ENCODE measurements at regions not wholly inside any gene's neighbourhood (a gene's known extent, or its start where the extent isn't known, plus 50 kb on each side); places are given as distances from the start of the nearest gene placed in this dataset.

DNA sequence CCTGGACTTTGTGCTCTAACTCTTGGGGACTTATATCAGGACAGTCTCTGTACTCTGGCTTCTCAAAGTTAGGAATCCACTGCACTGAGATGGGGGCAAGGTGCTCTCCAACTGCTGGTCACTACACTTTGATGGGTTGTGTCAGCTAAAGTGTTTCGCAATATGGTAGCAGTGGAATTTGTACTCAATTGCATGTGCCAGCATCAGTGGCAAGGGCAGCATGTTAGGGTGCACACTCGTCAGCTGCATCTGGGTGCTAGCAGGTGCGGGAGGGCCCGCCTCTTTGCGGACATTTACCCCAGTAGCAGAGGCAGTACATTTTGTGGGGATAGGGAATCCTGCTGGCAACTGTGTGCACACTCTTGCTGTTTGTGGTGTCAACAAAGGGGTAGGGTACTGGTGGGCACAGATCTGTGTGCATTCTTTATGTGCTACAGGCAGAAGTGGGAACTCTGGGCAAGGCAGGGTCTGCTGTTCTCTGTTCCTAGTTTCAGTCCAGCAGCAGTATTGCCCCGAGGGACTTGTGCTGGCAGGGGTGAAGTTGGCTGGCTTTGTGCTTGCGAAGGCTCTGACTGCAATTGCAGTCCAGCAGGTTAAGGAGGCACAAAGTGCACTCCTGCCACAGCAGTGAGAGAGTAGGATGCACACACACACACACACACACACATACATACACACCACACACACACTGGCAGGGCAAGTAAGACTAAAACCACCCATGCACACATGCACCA is 924.8 kb upstream of the CDH9 start:
- Histone ChIP-seq H3K27ac (ENCODE audit: low read depth, low read length) (no peak overlapping the region), H4K20me1 (ENCODE audit: control insufficient read depth, insufficient read depth, low read depth, low read length) (no peaks in the 10 kb centered on the region), H3K27me3 (ENCODE audit: control insufficient read depth, low read length) (no peaks in the 10 kb centered on the region), H3K4me2 (ENCODE audit: low read length) (no peak overlapping the region), H3K9me3 (ENCODE audit: control insufficient read depth, insufficient read depth, low read length) (peaks cover 10% of the 10 kb centered on the region), H3K9me2 (replicated peaks; ENCODE audit: control insufficient read depth, low read length) (no peaks in the 10 kb centered on the region), H3K79me2 (ENCODE audit: control insufficient read depth, low read length) (no peaks in the 10 kb centered on the region), H3K36me3 (ENCODE audit: control insufficient read depth, low read length) (no peaks in the 10 kb centered on the region), H3K4me1 (ENCODE audit: control insufficient read depth, low read length) (no peaks in the 10 kb centered on the region), H3K4me3 (ENCODE audit: low read length) (no peak overlapping the region), H3F3A (ENCODE audit: control insufficient read depth, insufficient read depth) (no peaks in the 10 kb centered on the region)
- no peak for TF ChIP-seq EZH2phosphoT487 (IDR thresholded peaks at IDR 0.05; ENCODE audit: borderline replicate concordance, low read length)
- TF ChIP-seq, protein P1, sequence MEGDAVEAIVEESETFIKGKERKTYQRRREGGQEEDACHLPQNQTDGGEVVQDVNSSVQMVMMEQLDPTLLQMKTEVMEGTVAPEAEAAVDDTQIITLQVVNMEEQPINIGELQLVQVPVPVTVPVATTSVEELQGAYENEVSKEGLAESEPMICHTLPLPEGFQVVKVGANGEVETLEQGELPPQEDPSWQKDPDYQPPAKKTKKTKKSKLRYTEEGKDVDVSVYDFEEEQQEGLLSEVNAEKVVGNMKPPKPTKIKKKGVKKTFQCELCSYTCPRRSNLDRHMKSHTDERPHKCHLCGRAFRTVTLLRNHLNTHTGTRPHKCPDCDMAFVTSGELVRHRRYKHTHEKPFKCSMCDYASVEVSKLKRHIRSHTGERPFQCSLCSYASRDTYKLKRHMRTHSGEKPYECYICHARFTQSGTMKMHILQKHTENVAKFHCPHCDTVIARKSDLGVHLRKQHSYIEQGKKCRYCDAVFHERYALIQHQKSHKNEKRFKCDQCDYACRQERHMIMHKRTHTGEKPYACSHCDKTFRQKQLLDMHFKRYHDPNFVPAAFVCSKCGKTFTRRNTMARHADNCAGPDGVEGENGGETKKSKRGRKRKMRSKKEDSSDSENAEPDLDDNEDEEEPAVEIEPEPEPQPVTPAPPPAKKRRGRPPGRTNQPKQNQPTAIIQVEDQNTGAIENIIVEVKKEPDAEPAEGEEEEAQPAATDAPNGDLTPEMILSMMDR (IDR thresholded peaks at IDR 0.05; ENCODE audit: low read depth, low read length, poor library complexity, severe bottlenecking): no peak

DNA sequence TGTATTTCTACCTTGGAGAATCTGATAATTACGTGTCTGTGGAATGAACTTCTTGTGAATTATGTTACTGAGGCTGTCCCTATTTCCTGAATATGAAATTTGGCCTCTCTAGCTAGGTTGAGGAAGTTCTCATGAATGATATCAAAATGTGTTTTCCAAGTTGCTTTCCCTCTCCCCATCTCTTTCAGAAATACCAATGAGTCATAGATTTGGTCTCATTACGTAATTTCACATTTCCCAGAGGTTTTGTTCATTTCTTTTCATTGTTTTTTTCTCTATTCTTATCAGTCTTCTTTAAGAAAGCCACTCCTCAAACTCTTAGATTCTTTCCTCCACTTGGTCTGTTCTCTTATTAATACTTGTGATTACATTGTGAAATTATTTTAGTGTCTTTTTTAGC is 923.8 kb upstream of the CDH9 start:
- Histone ChIP-seq H3K9me2 (replicated peaks; ENCODE audit: control insufficient read depth, low read length) (no peaks in the 10 kb centered on the region), H3K4me2 (ENCODE audit: low read length) (no peak overlapping the region), H3K4me3 (ENCODE audit: low read length) (no peak overlapping the region), H3K27ac (ENCODE audit: low read depth, low read length) (no peak overlapping the region), H3F3A (ENCODE audit: control insufficient read depth, insufficient read depth) (no peaks in the 10 kb centered on the region), H3K27me3 (ENCODE audit: control insufficient read depth, low read length) (no peaks in the 10 kb centered on the region), H3K79me2 (ENCODE audit: control insufficient read depth, low read length) (no peaks in the 10 kb centered on the region), H3K9me3 (ENCODE audit: control insufficient read depth, insufficient read depth, low read length) (peaks cover 10% of the 10 kb centered on the region), H3K36me3 (ENCODE audit: control insufficient read depth, low read length) (no peaks in the 10 kb centered on the region), H3K4me1 (ENCODE audit: control insufficient read depth, low read length) (no peaks in the 10 kb centered on the region), H4K20me1 (ENCODE audit: control insufficient read depth, insufficient read depth, low read depth, low read length) (no peaks in the 10 kb centered on the region)
- TF ChIP-seq, protein P1 (IDR thresholded peaks at IDR 0.05; ENCODE audit: low read depth, low read length, poor library complexity, severe bottlenecking): no peak
- no peak for TF ChIP-seq EZH2phosphoT487 (IDR thresholded peaks at IDR 0.05; ENCODE audit: borderline replicate concordance, low read length)

DNA sequence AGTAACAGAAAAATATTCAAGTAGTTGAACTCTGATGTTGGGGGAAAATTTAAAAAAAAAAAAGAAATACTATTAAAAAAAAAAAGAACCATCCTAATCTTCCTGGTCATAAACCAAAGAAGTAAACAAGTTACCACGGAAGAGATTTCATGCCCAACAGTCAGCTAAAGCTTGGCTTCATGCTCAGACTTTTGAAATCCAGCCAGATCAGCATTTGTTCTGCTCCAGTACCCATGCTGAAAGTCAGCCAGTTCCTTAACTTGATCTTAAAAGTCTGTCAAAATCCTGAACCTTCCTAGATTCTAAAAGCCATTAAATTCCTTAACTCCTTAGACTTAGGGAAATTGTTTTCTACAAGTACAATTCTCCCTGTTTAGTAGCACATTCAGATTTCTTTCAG is 908.7 kb upstream of the CDH9 start:
- H3K4me3 ChIP-seq (ENCODE audit: low read length): no peak overlapping the region
- no peaks in the 10 kb centered on the region for H3F3A ChIP-seq (ENCODE audit: control insufficient read depth, insufficient read depth)
- no peaks in the 10 kb centered on the region for H3K4me1 ChIP-seq (ENCODE audit: control insufficient read depth, low read length)
- no peaks in the 10 kb centered on the region for H3K9me2 ChIP-seq (replicated peaks; ENCODE audit: control insufficient read depth, low read length)
- no peaks in the 10 kb centered on the region for H3K27me3 ChIP-seq (ENCODE audit: control insufficient read depth, low read length)
- H3K79me2 ChIP-seq (ENCODE audit: control insufficient read depth, low read length): no peaks in the 10 kb centered on the region
- no peak for TF ChIP-seq EZH2phosphoT487 (IDR thresholded peaks at IDR 0.05; ENCODE audit: borderline replicate concordance, low read length)
- TF ChIP-seq, protein P1 (IDR thresholded peaks at IDR 0.05; ENCODE audit: low read depth, low read length, poor library complexity, severe bottlenecking): no peak
- no peaks in the 10 kb centered on the region for H4K20me1 ChIP-seq (ENCODE audit: control insufficient read depth, insufficient read depth, low read depth, low read length)
- no peak overlapping the region for H3K4me2 ChIP-seq (ENCODE audit: low read length)
- no peak overlapping the region for H3K27ac ChIP-seq (ENCODE audit: low read depth, low read length)
- H3K9me3 ChIP-seq (ENCODE audit: control insufficient read depth, insufficient read depth, low read length): no peaks in the 10 kb centered on the region
- H3K36me3 ChIP-seq (ENCODE audit: control insufficient read depth, low read length): no peaks in the 10 kb centered on the region
